ENCODE measurements at regions not wholly inside any gene's neighbourhood (a gene's known extent, or its start where the extent isn't known, plus 50 kb on each side); places are given as distances from the start of the nearest gene placed in this dataset.
"Not testable (repeated sequence)": the region's sequence is repeated elsewhere in the genome, so short reads cannot be mapped to it uniquely, and the experiment has no call there.

DNA sequence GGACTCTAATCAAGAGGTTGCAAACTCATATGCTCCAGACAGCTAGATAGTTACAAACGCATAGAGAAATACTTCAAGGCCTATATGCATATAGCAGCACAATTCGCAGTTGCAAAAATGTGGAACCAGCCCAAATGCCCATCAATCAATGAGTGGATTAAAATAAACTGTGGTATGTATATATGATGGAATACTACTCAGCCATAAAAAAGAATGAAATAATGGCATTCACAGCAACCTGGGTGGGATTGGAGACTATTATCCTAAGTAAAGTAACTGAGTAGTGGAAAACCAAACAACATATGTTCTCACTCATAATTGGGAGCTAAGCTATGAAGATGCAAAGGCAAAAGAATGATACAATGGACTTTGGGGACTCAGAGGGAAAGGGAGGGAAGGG, 65.0 kb upstream of the ARRDC3 start:
- TF ChIP-seq POLR2A (IDR thresholded peaks at IDR 0.05), result not testable (repeated sequence)
- TF ChIP-seq, protein P1, sequence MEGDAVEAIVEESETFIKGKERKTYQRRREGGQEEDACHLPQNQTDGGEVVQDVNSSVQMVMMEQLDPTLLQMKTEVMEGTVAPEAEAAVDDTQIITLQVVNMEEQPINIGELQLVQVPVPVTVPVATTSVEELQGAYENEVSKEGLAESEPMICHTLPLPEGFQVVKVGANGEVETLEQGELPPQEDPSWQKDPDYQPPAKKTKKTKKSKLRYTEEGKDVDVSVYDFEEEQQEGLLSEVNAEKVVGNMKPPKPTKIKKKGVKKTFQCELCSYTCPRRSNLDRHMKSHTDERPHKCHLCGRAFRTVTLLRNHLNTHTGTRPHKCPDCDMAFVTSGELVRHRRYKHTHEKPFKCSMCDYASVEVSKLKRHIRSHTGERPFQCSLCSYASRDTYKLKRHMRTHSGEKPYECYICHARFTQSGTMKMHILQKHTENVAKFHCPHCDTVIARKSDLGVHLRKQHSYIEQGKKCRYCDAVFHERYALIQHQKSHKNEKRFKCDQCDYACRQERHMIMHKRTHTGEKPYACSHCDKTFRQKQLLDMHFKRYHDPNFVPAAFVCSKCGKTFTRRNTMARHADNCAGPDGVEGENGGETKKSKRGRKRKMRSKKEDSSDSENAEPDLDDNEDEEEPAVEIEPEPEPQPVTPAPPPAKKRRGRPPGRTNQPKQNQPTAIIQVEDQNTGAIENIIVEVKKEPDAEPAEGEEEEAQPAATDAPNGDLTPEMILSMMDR (IDR thresholded peaks at IDR 0.05 in 4 of 5, conservative IDR thresholded peaks at IDR 0.05 in 1 of 5), result not testable (repeated sequence)
